Activated CD8-positive, alpha-beta memory T cell treated with anti-CD3 and anti-CD28 coated beads for 24 hours (primary cell): ENCODE measurements at regions not wholly inside any gene's neighbourhood (a gene's known extent, or its start where the extent isn't known, plus 50 kb on each side); places are given as distances from the start of the nearest gene placed in this dataset.

Experiments
- DNase-seq: peaks from one replicate; pipeline ENCODE4 v3.0.0-alpha.2; 2020

DNA sequence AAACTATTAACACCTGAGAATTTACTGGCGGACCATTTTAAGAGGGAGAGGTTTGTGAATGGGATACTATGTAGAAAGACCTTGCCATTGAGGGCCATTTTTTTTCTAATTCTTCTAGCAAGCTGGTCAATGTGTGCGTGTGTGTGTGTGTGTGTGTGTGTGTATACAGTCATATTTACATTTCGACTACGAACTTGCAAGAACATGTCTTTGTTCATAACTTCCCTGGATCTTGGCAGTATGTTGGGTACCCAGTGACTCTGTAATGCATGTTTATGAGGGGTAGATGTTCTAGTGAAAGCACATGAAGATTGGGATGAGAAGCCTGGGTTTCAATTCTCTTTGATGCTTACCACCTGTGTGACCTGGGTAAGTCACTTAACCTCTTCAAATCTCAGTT, 133.6 kb downstream of the UBE2E3 start:
- no peak for DNase-seq

DNA sequence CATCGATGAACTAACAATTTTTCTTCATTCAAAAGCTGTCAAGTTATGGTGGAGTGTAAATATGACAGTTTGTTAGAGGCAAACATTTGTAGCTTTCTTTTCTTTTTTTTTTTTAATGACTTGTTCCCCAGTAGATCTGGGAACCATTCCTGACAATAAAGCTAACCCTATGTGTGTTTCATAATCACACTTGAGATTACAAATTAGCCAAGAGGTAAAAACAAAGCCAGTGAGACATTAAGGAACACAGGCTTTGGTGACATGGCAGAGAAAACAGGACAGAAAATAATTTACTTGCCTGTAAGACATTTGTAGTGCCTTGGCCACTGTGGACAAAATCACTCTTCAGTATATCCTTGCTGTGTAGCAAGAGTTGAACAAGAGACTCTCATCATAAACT, 135.9 kb downstream of the UBE2E3 start:
- no peak for DNase-seq

DNA sequence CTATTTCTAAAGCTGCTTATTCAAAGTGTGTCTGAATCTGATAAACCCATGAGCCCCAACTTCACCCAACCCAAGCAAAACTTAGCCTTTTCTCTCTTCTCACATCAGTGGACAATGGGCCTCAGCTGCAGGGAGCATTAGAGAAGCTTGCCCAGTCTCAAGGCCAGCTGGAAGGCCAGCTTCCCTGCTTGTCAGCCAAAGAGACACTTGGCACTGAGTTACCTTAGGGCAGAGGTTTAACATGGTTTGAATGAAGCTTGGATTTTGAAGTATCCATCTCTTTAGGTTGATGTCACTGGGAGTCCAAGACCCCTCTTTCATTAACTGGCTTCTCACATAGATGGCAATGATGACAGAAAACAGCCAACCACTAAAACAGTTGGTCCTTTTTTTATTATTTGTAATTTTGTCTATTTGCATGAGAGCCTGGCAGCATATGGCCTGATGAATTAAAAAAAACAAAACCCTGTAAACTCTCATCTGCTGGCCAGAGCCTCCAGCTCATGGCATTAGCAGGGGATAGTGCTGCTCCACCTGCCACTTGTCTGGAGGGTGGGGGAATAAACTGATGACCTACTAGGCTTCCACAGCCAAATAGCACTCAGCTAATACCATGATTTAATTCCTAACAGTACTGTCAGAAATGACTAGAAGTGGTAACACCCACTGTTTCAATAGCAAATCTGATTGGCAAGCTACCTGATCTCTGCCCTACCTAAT, 137.0 kb downstream of the UBE2E3 start:
- no peak for DNase-seq

DNA sequence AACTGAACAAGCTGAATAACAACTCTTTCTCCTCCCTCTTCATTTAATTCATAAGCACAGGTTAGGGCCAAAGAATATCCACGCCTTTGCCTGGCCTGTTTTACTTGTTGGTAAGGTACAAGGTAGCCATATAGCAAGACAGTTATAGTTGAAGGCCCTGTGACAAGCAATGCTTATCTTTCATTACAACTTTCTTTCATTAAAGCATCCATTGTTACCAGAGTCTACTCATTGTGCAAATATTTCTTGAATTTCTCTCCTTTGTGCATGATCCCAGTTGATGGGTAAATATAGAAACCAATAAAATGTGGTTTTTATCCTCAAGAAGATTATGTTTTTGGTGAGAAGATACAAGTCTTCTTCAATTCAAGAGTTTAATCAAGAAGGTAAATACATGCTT, 140.2 kb downstream of the UBE2E3 start:
- no peak for DNase-seq

DNA sequence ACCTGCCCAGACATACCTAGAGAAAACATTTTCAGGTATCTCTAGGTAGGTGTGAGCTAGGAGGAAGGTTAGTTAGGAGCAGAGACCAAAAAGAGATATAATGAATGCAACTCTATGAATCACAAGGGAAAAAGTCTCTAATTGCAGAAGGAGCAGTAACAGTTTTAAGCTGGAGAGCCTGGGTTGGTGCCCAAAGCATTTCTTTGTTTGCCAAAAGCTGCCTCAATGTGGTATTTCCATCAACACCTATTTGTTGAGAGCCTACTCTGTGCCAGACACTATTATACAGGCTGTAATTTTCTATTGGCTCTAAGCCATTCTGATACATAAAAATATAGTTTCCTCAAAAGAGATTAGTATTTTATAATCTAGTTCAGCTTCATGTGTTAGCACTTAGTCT, 141.6 kb downstream of the UBE2E3 start:
- DNase-seq = no peak

DNA sequence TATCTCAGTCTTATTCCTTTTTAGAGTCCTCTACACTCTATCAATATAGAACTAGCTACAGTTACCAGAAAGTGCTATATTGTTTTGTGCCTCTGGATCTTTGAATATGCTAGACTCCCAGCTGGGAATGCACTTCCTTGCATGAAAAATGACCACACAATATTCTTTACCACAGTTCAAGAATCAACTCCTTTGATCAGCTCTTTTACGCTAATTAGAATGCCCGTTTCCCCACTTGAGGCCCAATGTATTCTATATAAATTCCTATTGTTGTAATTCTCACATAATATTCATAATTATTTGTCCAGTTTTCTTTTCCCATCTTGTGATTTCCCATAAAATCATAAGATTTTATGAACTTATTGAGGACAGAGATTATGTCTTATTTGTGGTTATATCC, 142.2 kb downstream of the UBE2E3 start:
- DNase-seq = no peak

DNA sequence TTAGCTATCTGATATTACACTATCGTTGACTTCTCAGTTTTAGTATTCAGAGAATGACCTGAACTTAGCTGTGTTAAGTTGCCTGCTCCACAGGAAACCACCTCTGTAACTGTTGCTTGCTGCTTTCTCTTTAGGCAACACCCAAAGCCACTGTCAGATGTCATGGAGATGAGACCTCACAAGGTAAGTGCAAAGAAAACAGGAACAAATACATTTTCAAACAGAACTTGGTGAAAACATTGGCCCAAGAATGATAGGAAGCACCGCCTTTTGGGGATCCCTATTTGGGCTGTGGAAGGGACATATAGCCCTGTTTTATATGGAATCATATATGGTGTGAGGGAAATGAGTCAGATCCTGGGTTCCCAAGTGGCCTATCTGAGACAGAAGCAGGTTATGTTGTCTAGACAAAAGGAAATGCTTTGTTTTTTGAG, 143.4 kb downstream of the UBE2E3 start:
- DNase-seq = peak; percentile 72

DNA sequence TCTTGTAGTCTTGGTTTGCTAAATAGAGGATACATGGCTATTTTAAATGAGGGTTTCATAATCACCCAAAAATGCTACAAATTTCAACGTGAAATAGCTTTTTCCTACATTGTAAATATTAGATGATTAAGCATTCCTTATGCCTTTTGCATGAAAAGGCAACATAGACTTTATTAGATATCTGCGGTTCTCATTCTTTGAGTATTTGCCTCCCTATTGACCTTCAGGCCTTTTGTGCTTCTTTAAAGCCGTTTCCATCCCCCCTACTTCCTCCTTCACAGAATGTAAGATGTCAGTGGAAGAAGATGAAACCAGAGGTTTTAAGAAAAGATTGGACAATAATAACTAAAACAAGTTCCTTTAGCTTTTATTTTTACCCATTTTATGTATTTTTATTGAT, 144.1 kb downstream of the UBE2E3 start:
- no peak for DNase-seq

DNA sequence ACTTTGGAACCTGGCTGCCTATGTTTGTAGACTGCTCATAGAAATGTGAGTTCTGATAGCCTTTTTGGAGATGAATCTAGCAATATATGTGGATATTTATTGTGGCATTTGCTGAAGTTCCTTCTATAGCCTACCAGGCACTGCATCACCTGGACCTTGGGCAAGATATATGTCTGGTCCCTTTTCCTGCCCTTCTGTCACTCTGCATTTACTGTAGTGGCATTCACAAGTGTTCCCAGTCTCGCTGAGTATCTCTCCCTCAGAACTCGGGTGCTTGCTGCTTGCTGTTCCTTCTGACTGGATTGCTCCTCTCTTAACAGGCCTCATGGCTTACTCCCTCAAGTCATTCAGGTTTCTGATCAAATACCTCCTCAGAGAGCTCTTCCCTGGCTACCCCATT, 145.0 kb downstream of the UBE2E3 start:
- DNase-seq = no peak

DNA sequence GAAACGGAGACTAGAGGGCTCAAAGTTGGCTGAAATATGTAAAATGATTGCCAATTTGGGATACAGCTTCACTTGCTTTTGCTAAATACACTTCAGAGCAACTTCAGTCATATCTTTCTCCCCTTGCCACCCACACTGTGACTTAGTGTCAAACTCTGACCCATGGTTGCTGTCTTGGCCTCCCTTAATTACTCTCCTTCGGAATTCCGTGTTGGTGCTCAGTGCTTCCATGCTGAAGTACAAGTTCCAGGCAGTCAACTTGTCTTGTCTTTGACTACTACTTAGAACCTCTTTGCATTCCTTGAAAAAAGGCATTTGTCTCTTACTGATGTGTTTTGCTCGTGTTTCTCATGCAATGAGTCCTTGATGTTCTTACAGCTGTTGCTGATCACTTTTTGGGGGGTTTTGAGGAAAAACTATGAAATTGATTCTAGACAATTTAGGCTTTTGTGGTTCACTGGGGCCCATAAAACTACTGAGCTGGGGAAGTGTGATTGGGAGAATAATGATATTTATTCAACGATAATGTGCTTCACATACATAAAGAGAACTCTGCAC, 146.0 kb downstream of the UBE2E3 start:
- DNase-seq = peak; percentile 75

DNA sequence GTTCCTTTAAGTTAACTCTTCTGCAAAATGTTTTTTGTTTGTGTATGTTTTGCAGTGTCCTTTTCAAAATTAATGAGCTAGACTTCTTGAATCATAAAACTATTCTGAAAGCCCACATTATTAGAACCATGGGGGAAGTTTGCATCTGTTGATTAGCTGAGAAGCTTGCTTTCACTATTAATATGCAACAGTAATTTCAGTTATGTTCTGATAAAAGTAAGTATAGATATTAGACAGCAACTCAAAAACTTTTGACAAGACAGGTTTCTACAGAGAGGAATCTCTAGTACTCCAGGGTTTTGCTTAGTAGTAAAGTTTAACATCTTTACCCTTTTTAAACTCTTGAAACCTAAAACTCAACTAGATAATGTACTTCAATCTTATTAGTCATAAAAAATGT, 147.8 kb downstream of the UBE2E3 start:
- DNase-seq = no peak

DNA sequence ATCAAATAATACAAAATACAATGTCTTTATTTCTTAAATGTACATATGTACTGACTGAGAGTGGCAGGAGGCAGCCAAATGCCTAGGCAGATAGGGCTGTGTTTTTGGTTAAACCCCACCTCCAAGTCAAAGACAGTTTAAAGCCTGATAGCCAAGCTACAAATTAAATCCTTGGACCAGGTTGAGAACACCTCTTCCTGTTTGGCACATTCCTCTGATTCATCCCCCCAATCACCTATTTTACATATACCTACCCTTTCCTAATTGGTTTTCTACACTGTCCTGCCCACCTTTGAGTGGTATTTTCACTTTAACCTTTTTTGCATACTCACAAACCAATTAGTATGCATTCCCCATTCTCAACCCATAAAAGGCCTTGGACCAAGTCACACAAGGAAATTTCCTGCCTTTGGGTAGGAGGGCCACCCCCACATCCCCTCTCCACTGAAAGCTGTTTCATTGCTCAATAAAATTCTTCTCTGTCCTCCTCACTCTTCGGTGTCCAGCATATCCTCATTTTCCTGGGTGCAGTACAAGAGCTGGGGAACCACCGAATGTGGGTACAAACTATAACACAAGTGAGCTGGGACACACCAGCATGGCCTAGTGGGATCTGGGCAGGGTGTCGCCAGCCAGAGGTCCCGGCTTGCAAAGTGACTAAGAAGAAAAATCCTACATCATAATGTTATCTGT, 149.1 kb downstream of the UBE2E3 start:
- no peak for DNase-seq

DNA sequence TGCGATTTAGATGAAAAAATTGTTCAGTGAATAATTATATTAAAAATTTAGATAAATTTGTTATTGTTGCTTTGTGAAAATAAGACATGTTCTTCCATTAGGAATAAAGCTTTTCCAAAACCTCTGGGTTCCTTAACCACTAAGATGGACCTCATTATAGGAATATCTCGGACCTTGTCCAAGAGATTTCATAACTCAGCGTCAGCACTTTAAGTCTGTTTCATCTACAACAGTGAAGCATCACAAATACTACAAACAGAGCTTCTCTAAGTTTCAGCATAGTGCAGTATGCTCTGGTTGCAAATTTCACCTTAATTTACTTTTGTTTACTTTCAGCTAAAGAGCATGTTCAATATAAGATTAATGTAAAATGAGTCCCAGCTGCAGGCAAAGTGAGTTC, 150.3 kb downstream of the UBE2E3 start:
- no peak for DNase-seq

DNA sequence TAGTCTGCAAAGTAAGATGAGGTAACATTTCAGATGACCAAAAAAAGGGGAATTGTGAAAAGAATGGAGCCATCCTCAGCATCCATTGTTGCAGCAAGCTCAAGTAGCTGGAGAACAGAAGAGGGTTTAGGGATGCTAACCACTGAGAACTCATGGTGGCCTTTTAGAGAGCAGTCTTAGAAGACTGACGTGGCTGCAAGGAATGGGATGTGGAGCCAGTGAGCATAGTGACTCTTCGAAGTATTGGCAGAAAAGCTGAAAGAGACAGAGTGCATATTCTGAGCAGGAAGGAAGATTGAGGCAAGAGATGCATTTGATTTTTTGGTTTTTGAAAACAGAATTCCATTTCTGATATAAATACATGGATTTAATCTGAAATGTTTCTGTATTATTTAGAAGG, 151.2 kb downstream of the UBE2E3 start:
- DNase-seq = no peak

DNA sequence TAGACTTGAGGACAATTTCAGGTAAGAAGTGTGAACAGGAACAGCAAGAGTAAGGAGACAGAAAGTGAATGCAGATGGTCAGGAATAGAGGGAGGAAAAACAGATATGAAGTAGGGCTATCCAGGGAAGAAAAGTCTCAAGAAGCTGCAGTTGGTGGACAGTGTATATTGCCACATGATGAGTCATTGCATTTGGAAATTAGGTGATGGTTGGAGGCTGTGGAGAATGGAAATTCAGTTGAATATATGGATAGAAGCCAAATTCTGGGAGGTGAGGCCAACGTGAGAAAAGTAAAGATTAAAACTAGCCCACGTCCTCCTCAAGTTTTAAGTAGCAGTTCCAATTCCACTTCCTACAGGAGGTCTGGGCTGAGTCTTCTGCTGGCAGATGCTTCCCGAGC, 158.4 kb downstream of the UBE2E3 start:
- no peak for DNase-seq

DNA sequence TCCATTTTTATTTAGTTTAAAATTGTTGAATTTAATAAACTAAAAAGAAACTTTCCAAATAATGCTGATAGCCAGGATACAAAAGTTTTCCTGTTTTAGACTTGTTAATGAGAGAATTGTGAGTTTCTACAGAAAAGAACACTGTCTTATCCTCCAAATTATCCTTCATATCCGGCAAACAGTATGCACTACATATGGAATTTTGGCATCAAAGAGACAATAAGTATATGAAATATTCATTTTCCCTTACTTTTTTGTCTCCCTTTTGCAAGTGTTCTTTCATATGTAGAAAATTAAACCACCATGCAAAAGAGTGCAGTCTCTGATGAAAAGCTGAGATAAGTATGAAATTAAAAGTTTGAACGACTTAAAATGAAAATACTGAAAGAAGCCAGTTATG, 159.4 kb downstream of the UBE2E3 start:
- no peak for DNase-seq

DNA sequence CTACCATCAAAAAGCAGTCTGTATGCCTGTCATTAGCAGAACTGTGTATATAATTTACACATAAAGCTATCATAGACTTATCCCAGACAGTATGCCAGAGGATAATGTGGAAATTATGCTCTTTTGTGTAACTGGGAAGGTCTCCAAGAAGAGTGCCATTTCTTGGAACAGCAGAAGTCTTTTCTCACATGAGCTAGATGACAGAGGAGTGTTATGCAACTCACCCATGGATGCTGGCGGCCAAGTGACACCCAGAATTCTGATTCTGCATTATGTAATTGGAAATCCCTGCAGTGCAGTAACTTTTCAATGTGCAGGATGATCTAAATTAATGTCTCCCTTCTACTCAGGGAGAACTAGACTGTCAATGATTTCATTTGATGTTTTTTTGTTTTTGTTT, 160.0 kb downstream of the UBE2E3 start:
- no peak for DNase-seq

DNA sequence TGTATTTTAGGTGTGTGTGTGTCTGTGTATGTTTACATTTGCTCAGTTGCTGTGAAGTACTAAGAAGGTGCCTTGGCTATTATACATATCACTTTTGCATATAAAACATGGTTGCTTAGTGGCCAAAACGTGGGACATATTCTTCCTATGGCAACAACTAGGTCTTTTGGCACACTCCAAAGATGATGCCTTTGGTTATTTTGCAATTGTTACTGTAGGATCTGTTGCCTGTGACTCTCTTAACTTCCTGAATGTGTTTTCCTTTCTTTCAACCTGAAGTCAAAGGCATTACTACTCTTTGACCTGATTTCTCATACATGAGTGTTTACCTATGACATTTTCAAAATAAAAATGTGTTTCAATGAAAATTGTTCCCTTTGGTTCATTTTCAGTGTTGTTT, 160.5 kb downstream of the UBE2E3 start:
- DNase-seq = no peak

DNA sequence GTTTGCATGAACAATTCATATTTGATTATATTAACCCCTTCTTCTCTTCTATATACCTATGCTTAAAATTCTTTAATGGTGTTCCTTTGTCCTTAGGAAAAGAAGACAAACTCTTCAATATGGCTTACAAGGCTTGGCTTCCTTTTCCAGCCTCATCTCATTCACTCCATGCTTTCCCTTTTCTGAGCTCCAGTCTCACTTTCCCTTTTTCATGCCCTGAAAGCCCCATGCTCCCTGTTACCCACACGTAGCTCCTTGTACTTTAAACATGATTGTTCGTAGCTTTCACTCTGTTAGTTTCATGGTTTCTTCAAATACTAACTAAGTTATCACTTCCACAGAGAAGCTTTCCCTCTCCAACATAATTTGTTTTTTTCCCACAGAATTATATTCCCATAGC, 161.3 kb downstream of the UBE2E3 start:
- no peak for DNase-seq

DNA sequence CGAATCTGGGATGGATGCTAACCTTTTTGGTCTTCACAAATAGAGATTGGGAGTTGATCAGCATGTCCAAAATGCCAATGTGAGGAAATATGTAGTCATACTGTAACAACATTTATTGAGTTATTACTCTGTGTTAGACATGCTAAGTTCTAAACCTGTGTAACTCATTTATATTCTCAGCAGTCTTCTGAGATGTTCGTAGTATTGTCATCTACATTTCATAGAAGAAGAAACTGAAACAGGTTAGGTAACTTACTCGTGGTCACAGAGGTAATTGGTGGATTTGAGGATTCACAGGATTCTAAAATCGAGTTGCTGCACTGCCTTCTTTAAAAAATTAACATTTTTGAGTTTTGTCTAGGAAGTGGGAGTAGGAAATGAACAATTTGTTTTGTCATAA, 162.1 kb downstream of the UBE2E3 start:
- DNase-seq = no peak

DNA sequence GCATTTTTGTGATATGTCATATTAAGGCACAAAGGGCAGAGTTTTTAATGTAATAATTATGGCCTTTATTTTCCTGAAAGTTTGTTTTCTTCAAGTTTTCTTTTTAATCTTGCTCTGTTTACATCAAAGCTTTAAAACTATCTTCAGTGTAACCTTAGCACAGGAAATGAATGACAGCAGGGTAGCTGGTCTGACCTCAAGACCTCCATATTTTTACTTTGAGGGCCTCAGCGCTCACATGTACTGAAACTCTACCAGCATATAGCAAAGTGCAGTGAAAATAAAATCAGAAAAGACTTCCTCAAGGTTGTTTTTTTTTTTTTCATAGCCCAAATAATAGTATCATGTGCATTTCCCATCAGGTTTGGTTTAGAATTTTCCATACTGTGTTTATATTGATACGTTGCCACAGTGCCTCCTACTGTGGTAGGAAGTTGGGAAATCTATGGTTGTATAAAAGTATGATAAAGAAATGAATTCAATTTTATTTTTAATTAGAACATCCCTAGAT, 163.4 kb downstream of the UBE2E3 start:
- DNase-seq = no peak

DNA sequence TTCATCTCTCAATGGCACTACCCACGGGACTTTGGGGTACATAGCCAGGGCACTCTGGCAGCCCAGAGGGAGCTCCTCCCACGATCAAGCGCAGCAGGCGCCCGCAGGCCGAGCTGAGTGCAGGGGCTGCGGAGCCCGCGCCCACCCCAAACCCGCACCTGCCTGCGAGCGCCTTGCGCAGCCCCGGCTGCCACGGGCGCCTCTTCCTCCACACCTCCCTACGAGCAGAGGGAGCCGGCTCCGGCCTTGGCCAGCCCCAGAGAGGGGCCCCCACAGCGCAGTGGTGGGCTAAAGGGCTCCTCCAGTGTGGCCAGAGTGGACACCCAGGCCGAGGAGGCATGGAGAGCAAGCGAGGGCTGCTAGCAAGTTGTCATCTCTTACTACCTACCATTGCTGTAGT, 165.2 kb downstream of the UBE2E3 start:
- no peak for DNase-seq

DNA sequence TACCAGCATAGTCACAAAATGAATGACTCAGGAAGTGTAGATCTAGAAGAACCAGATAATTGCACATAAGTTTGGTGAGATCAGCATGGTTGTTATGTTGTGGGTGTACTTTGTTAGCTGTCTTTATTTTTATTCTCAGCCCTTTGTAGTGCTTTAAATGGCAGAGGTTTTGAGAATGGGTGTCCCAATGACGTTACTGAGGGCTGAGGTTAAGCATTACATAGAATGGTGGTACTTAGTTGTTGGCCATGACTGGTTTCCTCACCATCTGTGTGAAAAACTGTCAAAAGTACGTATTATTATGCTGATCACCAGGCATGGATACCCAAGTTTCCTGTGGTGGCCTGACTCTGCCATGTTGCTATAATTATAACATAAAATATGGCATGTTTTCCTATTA, 165.8 kb downstream of the UBE2E3 start:
- DNase-seq = no peak

DNA sequence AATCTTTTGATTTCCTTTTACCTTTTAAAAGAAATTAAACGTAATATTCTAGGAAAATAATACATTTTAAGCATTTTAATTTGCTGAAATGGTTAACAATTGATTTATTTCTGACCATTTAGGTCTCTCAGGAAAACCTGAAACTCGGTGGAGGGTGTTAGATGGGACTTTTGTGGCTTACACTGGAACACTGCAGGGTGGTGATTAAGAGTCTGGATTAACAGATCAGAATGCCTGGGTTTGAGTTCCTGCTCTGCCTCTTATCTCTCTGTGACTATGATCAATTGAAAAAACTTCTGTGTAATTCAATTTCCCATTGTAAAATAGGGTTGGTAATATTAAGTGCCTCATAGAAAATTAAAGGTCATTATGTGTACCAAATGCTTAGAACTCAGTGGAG, 168.7 kb downstream of the UBE2E3 start:
- no peak for DNase-seq
